Right lobe of liver (tissue), 4 donors: ENCODE measurements at regions not wholly inside any gene's neighbourhood (a gene's known extent, or its start where the extent isn't known, plus 50 kb on each side); places are given as distances from the start of the nearest gene placed in this dataset.

Experiments
- CTCF ChIP-seq, 4 donors: fragments of 200-600 bp in 3 of 4; fragments of 450-650 bp in 1 of 4; IDR thresholded peaks; one replicate each; pipeline versions ENCODE4 v1.5.1 to v1.8.0; 2016 to 2022; ENCODE audit warnings: antibody characterized with exemption in 4 of 4, mild to moderate bottlenecking in 2 of 4
- POLR2A ChIP-seq: fragments of 450-650 bp; IDR thresholded peaks from one replicate; pipeline ENCODE4 v1.6.1; 2017; ENCODE audit warnings: antibody characterized with exemption, mild to moderate bottlenecking
- donor health status: DM: no; HTN: no; CAD: no.
- donor health status: DM: no; HTN: no; CAD: no.
- donor health status: DM: no; HTN: yes; CAD: no.

GRCh38 chr4:108450236-108450898 is 170.0 kb upstream of the RPL34 start:
- TF ChIP-seq CTCF (IDR thresholded peaks at IDR 0.05): no peak
- TF ChIP-seq POLR2A: no peak
